ENCODE measurements at regions not wholly inside any gene's neighbourhood (a gene's known extent, or its start where the extent isn't known, plus 50 kb on each side); places are given as distances from the start of the nearest gene placed in this dataset.

DNA sequence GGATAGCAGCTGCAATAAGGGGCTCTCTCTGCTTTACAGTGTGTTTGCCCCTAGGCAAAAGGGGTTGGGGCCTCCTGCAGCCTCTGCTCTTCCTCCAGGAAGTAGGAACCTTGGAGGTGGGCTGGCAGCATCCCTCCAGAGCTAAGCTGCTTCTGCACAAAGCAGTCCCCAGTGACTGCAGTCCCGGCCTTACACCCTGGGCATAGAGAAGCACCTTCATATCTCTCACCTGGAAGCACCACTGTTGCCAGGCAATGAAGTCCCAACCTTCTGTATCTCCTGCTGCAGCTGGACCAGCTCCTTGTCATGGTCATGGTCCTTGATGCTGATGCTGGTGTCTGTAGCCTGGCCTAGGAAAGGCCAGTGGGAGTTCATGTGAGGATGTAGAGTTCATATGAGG lies 171.1 kb upstream of the TET2 start:
- WGBS, 5 donors = 50 to 73% (median 68%) methylated on average over 1 of the region's 1 CpG
- TF ChIP-seq CTCF (IDR thresholded peaks at IDR 0.05) (no peak), POLR2AphosphoS5 (IDR thresholded peaks at IDR 0.05) (no peak), POLR2A (IDR thresholded peaks at IDR 0.05) (no peak), EP300 (IDR thresholded peaks at IDR 0.05) (no peak)
- no peaks in the 10 kb centered on the region for H3K27me3 ChIP-seq
- no peak overlapping the region for H3K27ac ChIP-seq
- H3K4me3 ChIP-seq = no peak overlapping the region
- intact Hi-C loops (cut with DNase I; ENCODE audit: low total_unique reads) = no loop called here
- no peaks in the 10 kb centered on the region for H3K4me1 ChIP-seq
- no peaks in the 10 kb centered on the region for H3K36me3 ChIP-seq
- H3K9me3 ChIP-seq = peaks cover 0 to 13% (median 7%) of the 10 kb centered on the region in 4 donors
- no peak for DNase-seq

DNA sequence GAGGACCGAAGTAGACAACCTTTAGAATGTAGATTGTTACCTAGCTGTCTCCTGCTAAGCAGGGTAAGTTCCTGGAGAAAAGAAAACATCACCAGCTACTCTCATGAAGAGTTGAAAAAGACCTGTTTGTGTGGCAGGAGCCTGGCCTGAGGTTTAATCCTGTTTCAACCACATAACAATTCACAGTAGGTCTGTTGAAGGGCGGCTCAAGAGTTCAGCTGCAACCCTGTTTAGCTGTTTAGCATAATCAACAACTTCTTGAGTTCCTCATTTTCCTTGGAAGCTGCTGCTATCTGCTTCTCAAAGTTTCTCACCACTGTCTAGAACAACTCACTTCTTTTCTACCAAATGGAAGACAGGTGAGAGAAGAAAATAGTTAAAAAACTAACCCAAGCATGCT lies 170.4 kb upstream of the TET2 start:
- H3K9me3 ChIP-seq = peaks cover 0 to 13% (median 7%) of the 10 kb centered on the region in 4 donors
- no peaks in the 10 kb centered on the region for H3K4me1 ChIP-seq
- H3K27me3 ChIP-seq = no peaks in the 10 kb centered on the region
- H3K36me3 ChIP-seq = no peaks in the 10 kb centered on the region
- intact Hi-C loops (cut with DNase I; ENCODE audit: low total_unique reads) = no loop called here
- no peak overlapping the region for H3K4me3 ChIP-seq
- H3K27ac ChIP-seq = no peak overlapping the region
- no peak for DNase-seq
- TF ChIP-seq POLR2AphosphoS5 (IDR thresholded peaks at IDR 0.05) = no peak
- no peak for TF ChIP-seq POLR2A (IDR thresholded peaks at IDR 0.05)
- TF ChIP-seq CTCF (IDR thresholded peaks at IDR 0.05) = no peak
- no peak for TF ChIP-seq EP300 (IDR thresholded peaks at IDR 0.05)
- 77 to 96% (median 84%) methylated on average over 2 of the region's 2 CpGs for WGBS, 5 donors

GRCh38 chr4:104979083-104979760 lies 167.5 kb upstream of the TET2 start:
- peaks cover 0 to 13% (median 7%) of the 10 kb centered on the region in 4 donors for H3K9me3 ChIP-seq
- no peak for DNase-seq
- TF ChIP-seq POLR2AphosphoS5 (IDR thresholded peaks at IDR 0.05) (no peak), EP300 (IDR thresholded peaks at IDR 0.05) (no peak), POLR2A (IDR thresholded peaks at IDR 0.05) (no peak), CTCF (IDR thresholded peaks at IDR 0.05) (no peak)
- no peaks in the 10 kb centered on the region for H3K27me3 ChIP-seq
- H3K27ac ChIP-seq = no peak overlapping the region
- H3K4me1 ChIP-seq = no peaks in the 10 kb centered on the region
- intact Hi-C loops (cut with DNase I; ENCODE audit: low total_unique reads) = no loop called here
- 87 to 96% (median 92%) methylated on average over 4 of the region's 4 CpGs for whole genome bisulfite sequencing, 5 donors
- H3K36me3 ChIP-seq = no peaks in the 10 kb centered on the region
- H3K4me3 ChIP-seq = no peak overlapping the region

DNA sequence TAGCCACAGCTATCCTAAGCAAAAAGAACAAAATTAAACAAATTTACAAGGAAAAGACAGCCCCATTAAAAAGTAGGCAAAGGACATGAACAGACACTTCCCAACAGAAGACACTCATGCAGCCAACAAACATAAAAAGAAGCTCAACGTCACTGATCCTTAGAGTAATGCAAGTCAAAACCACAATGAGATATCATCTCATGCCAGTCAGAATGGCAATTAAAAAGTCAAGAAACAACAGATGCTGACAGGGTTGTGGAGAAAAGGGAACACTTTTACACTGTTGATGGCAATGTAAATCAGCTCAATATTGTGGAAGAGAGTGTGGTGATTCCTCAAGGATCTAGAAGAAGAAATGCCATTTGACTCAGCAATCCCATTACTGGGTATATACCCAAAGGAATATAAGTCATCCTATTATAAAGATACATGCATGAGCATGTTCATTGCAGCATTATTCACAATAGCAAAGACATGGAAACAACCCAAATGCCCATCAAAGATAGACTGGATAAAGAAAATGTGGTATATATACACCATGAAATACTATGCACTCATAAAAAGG lies 163.0 kb upstream of the TET2 start:
- WGBS, 5 donors = 47 to 76% (median 63%) methylated on average over 1 of the region's 1 CpG
- Histone ChIP-seq H3K4me3 (no peak overlapping the region), H3K27ac (no peak overlapping the region), H3K36me3 (no peaks in the 10 kb centered on the region), H3K9me3 (peaks cover 0 to 12% (median 7%) of the 10 kb centered on the region in 4 donors), H3K27me3 (no peaks in the 10 kb centered on the region), H3K4me1 (no peaks in the 10 kb centered on the region)
- intact Hi-C loops (cut with DNase I; ENCODE audit: low total_unique reads) = no loop called here
- TF ChIP-seq POLR2A (IDR thresholded peaks at IDR 0.05) (no peak), CTCF (IDR thresholded peaks at IDR 0.05) (no peak), EP300 (IDR thresholded peaks at IDR 0.05) (no peak), POLR2AphosphoS5 (IDR thresholded peaks at IDR 0.05) (no peak)
- no peak for DNase-seq
